ENCODE measurements at regions not wholly inside any gene's neighbourhood (a gene's known extent, or its start where the extent isn't known, plus 50 kb on each side); places are given as distances from the start of the nearest gene placed in this dataset.

DNA sequence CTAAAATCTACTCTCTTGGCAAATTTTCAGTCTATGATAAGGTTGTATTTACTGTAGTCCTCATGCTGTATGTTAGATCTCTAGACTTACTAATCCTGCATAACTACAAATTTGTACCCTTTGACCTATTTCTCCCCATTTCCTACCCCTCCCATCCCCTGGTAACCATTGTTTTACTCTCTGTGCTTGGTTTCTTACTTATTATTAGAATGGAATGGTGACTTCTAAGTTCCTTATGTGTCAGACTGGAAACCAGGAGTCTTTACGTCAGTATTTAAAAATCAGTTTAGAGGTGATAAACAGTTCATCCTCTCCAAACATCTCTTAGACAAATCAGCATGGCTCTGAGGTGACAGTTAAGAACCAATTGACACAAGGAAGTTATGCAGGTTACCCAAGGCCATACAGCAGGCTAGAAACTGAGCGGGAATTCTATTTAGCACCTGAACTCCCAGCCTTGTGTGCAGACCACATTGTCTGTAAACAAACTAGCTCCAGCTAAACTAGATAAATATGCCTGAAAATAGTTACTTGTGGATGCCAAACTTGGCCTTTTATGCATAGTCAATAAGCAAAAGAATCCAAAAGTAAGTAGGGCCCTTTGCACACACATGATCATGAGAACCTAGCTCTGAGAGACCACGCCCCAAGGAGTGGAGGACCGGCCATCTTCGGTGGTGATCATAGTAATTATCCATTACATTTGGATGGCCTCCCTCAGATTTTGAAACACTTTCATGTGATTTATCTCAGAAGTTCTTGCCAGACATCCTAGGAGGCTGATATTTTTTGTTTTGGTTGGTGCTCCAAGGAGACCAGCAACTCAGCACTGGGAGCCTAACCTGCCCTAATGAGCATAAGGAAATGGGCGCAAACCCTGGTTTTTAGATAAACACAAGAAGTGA is 72.3 kb upstream of the BOC start:
- no peak for DNase-seq (ENCODE audit: low spot score)

DNA sequence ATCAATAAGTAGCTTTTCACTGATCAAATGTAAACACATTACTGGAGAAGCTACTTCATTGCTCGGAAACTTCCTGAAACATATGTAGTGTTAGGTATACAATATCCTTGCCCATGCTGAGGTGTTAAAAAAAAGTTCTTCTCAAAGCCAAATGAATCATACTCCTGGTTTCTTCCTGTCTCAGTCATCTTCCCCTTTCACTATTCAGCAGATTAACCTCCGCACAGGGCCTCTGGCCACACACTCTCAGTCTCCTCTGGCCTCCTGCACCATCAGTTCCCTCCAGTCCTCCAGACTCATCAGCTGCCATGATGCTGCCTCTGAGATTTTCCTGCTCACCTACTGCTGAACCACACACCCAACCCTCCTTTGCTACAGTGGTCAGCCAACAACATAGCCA is 70.5 kb upstream of the BOC start:
- no peak for DNase-seq (ENCODE audit: low spot score)

DNA sequence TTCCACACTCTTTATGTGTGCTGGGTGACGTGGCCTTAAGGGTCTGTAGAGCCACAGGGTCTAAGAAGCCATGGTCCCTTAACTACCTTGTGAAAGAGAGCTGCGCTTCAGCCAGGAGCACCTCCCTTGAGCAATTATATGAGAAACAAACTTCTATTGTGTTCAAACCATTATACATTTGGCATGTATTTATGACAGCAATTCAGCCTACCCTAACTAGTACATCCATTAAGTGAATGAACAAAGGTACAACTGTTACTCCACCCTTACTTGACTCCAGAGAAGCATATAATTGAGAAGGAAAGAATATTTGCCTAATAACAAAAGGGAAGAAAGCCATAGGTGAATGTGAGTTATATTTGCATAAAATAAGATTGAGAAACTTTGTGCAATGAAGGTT is 69.8 kb upstream of the BOC start:
- DNase-seq (ENCODE audit: low spot score), result no peak

DNA sequence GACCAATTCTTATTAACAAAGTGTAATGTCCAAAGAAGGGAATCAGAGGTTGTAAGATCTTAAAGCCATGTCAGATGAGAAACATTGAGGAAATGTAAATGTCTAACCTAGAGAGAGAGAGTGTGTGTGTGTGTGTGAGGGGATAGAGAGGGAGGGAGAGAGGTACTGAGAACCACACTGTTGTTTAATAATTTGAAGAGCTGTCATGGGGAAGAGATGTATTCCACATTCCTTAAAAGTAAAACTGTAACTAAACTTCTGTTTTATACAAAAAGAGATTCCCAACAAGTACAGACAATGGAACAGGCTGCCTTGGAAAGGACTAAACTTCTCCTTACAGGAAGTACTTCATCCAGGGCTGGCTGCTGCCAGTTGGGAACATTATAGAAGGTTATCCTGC is 68.9 kb upstream of the BOC start:
- no peak for DNase-seq (ENCODE audit: low spot score)

DNA sequence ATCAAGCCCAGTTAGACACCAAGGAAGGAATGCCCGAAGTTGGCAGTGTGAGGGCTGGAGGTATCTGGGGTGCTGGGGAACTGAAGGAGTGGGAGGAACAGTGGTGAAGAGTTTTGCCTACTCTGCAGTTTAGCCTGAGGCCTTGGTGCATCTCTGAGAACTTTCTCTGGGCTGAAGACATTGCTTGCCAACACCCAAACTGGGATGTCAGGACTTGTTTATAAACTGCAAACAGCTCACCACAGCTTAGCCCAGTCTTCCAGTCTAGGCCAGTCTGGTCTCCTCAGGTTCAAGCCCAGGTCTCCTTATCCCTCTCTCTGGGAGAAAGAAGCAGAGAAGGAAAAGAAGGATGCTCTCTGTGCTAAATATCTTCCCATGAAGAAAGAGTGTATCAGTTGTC is 68.0 kb upstream of the BOC start:
- no peak for DNase-seq (ENCODE audit: low spot score)

DNA sequence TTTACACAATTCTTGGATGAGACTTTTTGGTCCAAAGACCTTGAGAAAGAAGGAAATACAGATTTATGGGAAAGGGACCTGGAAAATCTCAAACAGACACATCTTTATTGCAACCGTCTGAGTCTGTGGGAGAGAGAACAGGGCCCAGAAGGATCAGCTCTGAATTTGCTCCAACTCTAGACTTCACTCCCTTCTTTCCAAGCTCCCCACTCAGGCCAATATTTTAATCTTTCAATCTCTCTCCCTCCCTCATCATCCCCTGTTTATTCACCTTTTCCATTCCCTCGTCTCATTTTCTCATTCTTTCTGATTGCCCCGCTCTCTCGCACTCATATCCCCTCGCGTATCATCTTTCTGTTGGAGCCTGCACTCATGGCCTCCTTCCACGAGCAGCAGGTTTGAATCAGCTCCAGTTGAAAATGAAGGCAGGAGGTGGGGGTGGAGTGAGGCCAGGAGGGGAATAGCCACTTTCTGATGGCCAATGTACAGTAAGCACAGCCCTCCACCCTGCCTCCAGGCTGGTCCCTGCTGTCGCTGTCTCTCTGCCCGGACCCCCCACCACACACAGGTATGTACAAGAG is 63.6 kb upstream of the BOC start:
- no peak for DNase-seq (ENCODE audit: low spot score)

DNA sequence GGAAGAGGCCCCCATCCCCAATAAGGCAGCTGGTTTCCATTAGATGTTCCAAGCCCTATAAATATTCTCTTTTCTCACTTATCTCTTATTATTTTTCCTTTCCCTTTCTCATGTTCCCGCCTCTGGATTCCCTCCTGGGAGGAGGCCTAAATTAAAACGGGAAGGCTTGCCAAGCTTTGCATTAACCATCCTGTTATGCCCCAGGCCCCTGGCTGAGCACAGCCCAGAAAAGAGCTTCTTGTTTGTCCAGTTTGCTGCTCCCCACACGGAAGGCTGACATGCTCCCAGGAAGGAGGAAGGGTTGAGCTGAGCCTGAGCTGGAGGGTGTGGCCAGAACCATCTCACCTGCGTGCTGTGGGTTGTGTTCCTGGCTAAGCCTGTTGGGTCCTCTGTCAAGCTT is 63.1 kb upstream of the BOC start:
- DNase-seq (ENCODE audit: low spot score), result no peak

DNA sequence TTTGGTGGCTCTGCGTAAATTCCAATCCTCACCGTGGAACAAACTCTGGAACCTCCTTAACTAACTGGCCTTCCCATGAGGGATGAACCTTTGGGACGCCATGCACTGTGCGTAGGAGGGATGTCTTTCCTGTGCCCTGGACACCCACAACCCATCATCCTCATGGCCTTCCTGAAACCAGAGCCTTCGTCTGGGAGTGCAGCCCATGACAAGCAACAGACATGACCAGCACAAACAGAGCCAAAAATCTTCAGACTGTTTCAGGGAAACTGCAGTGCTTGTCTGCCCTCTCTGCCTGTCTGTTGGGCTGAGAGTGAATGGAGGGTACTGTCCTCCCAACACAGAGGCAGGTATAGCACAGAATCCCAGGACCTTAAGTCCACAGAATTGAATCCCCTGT is 61.1 kb upstream of the BOC start:
- no peak for DNase-seq (ENCODE audit: low spot score)

DNA sequence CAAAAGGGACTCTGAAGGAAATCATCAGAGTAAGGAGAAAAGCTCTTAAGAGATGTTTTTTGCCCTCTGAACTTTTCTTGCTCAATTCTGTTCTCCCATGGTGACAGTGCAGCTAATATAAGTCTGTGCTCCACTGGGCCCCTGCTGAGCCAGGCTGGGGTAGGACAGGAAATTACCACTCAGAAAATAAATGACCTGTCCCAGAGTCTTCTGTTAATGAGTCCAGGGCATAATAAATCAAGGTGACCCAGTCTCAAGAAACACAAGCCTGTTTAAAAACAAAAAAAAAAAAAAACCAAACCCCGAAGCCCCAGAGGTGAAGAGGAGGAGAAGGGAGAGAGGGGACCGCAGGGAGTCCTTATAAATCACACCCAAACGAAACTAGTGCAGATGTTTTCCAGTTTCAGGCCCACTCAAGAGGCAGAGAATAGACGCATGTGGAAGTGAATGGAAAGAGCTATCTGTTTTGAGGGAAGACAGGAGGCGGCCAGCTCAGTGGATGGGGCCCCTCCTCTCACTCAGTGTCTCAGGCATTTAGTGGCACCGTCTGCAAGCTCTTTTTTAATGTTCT is 59.8 kb upstream of the BOC start:
- DNase-seq (ENCODE audit: low spot score), result no peak

DNA sequence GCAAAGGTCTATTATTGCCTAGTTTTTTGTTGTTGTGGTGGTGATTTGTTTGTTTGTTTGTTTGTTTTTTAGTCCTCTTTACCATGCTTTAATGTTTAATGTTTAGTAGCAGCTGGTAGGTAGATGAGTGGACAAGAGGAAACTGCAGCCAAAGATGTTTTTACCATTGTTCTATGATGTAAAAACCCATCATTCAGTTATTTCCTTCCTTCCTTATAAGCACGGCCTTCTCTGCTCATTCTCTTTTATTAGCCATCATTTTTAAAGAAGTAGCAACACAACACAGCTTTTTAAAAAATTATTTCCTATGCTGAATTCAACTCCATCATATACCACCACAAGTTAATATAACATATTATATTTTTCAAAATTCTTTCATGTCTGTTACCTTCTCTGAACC is 58.5 kb upstream of the BOC start:
- DNase-seq (ENCODE audit: low spot score), result no peak

DNA sequence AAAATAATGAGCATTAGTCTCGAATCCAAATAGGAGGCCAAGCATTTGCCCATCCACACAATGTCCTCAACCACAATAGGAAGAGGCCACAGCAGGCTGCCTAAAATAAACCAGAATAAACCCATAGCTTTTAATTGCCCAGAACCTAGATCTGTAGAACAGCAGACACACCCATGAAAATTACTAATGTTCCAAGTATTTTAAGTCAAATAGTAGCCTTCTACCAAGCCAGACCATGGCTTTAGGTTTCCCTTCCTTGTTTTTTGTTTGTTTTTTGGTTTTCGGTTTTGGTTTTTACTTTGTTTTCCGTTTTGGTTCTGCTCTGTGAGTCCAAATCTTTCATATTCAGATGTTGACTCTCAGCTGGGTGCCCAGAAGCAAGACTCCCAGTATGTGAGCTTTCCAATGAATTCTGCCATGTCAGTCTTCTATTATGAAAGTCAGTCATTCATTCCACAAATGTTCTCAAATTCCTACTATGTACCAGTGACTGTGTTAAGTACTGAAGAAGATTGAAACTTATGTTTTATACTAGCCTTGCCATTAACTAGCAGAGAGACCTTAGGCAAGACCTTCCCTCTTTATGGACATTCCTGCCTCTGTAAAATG is 57.8 kb upstream of the BOC start:
- no peak for DNase-seq (ENCODE audit: low spot score)

DNA sequence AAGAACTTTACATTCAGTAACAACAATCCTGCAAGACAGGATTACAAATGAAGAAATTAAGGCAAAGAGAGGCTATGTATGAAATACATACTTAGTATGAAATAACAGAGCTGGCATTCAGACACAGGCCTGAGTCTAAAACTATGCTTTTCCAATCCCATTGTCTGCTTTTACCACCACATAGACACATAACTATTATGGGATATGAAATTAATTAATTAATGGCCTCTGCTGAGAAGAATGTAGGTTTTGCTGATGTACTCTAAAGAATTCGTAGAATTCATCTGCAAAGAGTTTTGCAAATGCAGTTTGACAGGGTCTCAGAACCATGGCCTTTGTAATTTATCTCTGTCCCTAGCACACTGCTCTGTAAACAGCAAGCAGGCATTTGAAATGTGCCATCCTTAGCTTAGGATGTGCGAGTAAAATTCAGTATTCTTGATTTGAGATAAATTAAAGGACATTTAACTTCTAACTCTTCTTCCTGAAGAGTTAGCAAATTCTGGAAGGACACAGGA is 54.5 kb upstream of the BOC start:
- no peak for DNase-seq (ENCODE audit: low spot score)

DNA sequence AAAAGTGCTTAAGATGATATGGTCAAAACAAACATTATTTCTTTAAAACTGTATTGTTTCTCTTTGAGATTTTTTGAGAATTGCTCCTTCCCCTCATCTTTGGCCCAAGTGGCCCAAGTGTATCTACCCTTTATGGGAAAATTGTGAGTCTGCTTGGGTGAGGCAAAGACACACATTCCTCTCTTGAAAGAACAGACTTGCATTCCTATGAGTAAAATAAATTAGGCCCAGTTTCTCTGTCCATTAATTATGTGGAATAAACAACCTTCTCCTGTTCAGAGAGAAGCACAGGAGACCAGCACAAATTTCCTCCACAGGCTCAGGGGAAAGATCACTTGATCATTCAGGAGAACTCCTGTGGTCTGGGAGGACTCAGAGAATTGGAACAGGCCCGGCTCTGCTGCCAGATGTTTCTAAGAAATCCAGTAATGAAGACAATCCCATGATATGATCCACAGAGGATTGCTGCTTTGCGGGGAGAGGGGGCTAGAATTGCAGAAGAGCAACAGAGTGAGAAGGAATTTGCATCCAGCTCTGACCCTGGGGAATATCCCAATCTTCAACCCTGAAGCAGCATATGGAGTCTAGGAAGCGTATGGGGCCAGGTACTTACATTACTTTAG is 53.8 kb upstream of the BOC start:
- DNase-seq (ENCODE audit: low spot score), result no peak

DNA sequence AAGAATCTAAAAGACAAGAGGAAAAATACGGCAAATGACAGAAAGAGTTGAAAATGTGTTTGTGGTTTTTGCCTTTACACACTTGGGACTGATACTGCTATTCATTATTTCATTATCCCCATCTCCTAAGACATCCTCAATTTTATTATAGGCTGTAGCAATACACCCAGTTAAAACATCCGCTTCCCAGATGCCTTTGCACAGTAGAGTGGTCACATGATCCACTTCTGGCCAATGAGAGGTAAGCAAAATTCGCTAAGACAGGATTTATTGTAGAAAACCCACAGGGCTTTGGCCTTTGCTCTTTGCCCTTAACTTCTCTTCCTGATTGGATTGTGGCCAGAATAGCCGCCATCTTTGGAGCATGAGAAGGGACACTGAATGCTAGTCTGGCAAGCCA is 53.2 kb upstream of the BOC start:
- no peak for DNase-seq (ENCODE audit: low spot score)

Measured in COLO829 (cell line).